HUES64 (cell line): ENCODE measurements at regions not wholly inside any gene's neighbourhood (a gene's known extent, or its start where the extent isn't known, plus 50 kb on each side); places are given as distances from the start of the nearest gene placed in this dataset.

ENCODE experiments used
- H3K27ac ChIP-seq: 2 replicates; pipeline ENCODE4 v1.7.0; 2013; ENCODE audit warnings: low read depth, low read length, inconsistent platforms
- H3K27me3 ChIP-seq: 2 replicates; pipeline ENCODE4 v1.6.1; 2013; ENCODE audit warnings: mild to moderate bottlenecking, low read length; ENCODE audit not compliant: insufficient read depth
- H3K36me3 ChIP-seq: 2 replicates; pipeline ENCODE4 v1.6.1; 2013; ENCODE audit warnings: mild to moderate bottlenecking, low read length; ENCODE audit not compliant: insufficient read depth
- H3K4me1 ChIP-seq: 2 replicates; pipeline ENCODE4 v1.6.1; 2013; ENCODE audit warnings: mild to moderate bottlenecking, low read length, moderate library complexity; ENCODE audit not compliant: insufficient read depth
- H3K4me3 ChIP-seq: 2 replicates; pipeline ENCODE4 v1.5.1; 2013; ENCODE audit warnings: mild to moderate bottlenecking, low read length, moderate library complexity
- H3K9ac ChIP-seq: 2 replicates; pipeline ENCODE4 v1.6.1; 2013; ENCODE audit warnings: mild to moderate bottlenecking, low read depth, low read length
- H3K9me3 ChIP-seq: 2 replicates; pipeline ENCODE4 v1.6.1; 2013; ENCODE audit warnings: low read depth, low read length; ENCODE audit not compliant: insufficient read depth
- WGBS: fragments of 150-250, 120-280 bp; methylation state at CpG from one replicate; pipeline ENCODE4 v1.1.7; 2013; ENCODE audit warnings: missing lambda C conversion rate; 5-methylcytosine and 5-hydroxymethylcytosine counted together

GRCh38 chr1:81452693-81453366, 347.9 kb upstream of the ADGRL2 start:
- no peak overlapping the region for H3K9ac ChIP-seq
- H3K27ac ChIP-seq, result no peak overlapping the region
- H3K4me1 ChIP-seq, result peaks cover 26% of the 10 kb centered on the region
- no peaks in the 10 kb centered on the region for H3K27me3 ChIP-seq
- H3K36me3 ChIP-seq, result no peaks in the 10 kb centered on the region
- WGBS, result 84% methylated on average over 7 of the region's 7 CpGs
- no peaks in the 10 kb centered on the region for H3K9me3 ChIP-seq
- H3K4me3 ChIP-seq, result no peak overlapping the region

- Histone ChIP-seq H3K9me3 (no peaks in the 10 kb centered on the region), H3K36me3 (no peaks in the 10 kb centered on the region), H3K9ac (no peak overlapping the region), H3K27ac (no peak overlapping the region), H3K4me3 (no peak overlapping the region), H3K27me3 (no peaks in the 10 kb centered on the region), H3K4me1 (peaks cover 25% of the 10 kb centered on the region)
- 95% methylated on average over 2 of the region's 2 CpGs for WGBS
These were observed 350.9 kb upstream of the ADGRL2 start for GRCh38 chr1:81449786-81450185.

GRCh38 chr1:81446000-81446669, 354.6 kb upstream of the ADGRL2 start:
- Histone ChIP-seq H3K4me1 (no peaks in the 10 kb centered on the region), H3K4me3 (no peak overlapping the region), H3K9me3 (no peaks in the 10 kb centered on the region), H3K36me3 (no peaks in the 10 kb centered on the region), H3K9ac (no peak overlapping the region), H3K27me3 (no peaks in the 10 kb centered on the region), H3K27ac (no peak overlapping the region)
- 90% methylated on average over 9 of the region's 9 CpGs for WGBS

GRCh38 chr1:81443288-81443687, 357.4 kb upstream of the ADGRL2 start:
- H3K9ac ChIP-seq, result no peak overlapping the region
- H3K36me3 ChIP-seq, result no peaks in the 10 kb centered on the region
- H3K9me3 ChIP-seq, result peaks cover 14% of the 10 kb centered on the region
- 100% methylated on average over 1 of the region's 1 CpG for WGBS
- H3K4me3 ChIP-seq, result no peak overlapping the region
- no peaks in the 10 kb centered on the region for H3K4me1 ChIP-seq
- H3K27ac ChIP-seq, result no peak overlapping the region
- H3K27me3 ChIP-seq, result no peaks in the 10 kb centered on the region

- Histone ChIP-seq H3K9me3 (peaks cover 14% of the 10 kb centered on the region), H3K27me3 (no peaks in the 10 kb centered on the region), H3K36me3 (no peaks in the 10 kb centered on the region), H3K4me1 (peaks cover 12% of the 10 kb centered on the region; the same call in 1 of the 2 replicates), H3K9ac (no peak overlapping the region), H3K4me3 (no peak overlapping the region), H3K27ac (no peak overlapping the region)
- 93% methylated on average over 12 of the region's 12 CpGs for WGBS
These were observed 361.5 kb upstream of the ADGRL2 start for GRCh38 chr1:81439046-81439823.

GRCh38 chr1:81437649-81438048, 363.1 kb upstream of the ADGRL2 start:
- Histone ChIP-seq H3K27me3 (no peaks in the 10 kb centered on the region), H3K4me1 (peaks cover 19% of the 10 kb centered on the region)
- 77% methylated on average over 3 of the region's 3 CpGs for WGBS

GRCh38 chr1:81437213-81437612, 363.5 kb upstream of the ADGRL2 start:
- Histone ChIP-seq H3K36me3 (no peaks in the 10 kb centered on the region), H3K9me3 (peaks cover 14% of the 10 kb centered on the region), H3K4me1 (peaks cover 23% of the 10 kb centered on the region), H3K4me3 (no peak overlapping the region), H3K27me3 (no peaks in the 10 kb centered on the region), H3K27ac (no peak overlapping the region), H3K9ac (no peak overlapping the region)
- 93% methylated on average over 1 of the region's 1 CpG for WGBS

More at GRCh38 chr1:81437649-81438048, 363.1 kb upstream of the ADGRL2 start:
- Histone ChIP-seq H3K4me3 (no peak overlapping the region), H3K9me3 (peaks cover 14% of the 10 kb centered on the region), H3K36me3 (no peaks in the 10 kb centered on the region), H3K27ac (no peak overlapping the region), H3K9ac (no peak overlapping the region)

GRCh38 chr1:81435175-81435574, 365.6 kb upstream of the ADGRL2 start:
- H3K27ac ChIP-seq, result no peak overlapping the region
- 100% methylated on average over 1 of the region's 1 CpG for WGBS

GRCh38 chr1:81433676-81434075, 367.1 kb upstream of the ADGRL2 start:
- 95% methylated on average over 2 of the region's 2 CpGs for WGBS
- Histone ChIP-seq H3K4me1 (peaks cover 53% of the 10 kb centered on the region), H3K36me3 (no peaks in the 10 kb centered on the region), H3K9me3 (no peaks in the 10 kb centered on the region), H3K9ac (no peak overlapping the region), H3K27me3 (no peaks in the 10 kb centered on the region), H3K4me3 (no peak overlapping the region), H3K27ac (no peak overlapping the region)

More at GRCh38 chr1:81435175-81435574, 365.6 kb upstream of the ADGRL2 start:
- H3K4me1 ChIP-seq, result peaks cover 44% of the 10 kb centered on the region
- no peak overlapping the region for H3K9ac ChIP-seq
- no peaks in the 10 kb centered on the region for H3K27me3 ChIP-seq
- H3K36me3 ChIP-seq, result no peaks in the 10 kb centered on the region
- H3K4me3 ChIP-seq, result no peak overlapping the region
- H3K9me3 ChIP-seq, result peaks cover 10% of the 10 kb centered on the region

GRCh38 chr1:81432654-81433109, 368.1 kb upstream of the ADGRL2 start:
- Histone ChIP-seq H3K4me1 (peaks cover 51% of the 10 kb centered on the region), H3K27ac (peak overlapping the region; percentile 76; the same call in 1 of the 2 replicates), H3K9ac (no peak overlapping the region), H3K27me3 (no peaks in the 10 kb centered on the region), H3K36me3 (no peaks in the 10 kb centered on the region), H3K4me3 (no peak overlapping the region), H3K9me3 (no peaks in the 10 kb centered on the region)
- 92% methylated on average over 7 of the region's 8 CpGs for WGBS

- H3K27ac ChIP-seq, result peak overlapping the region; percentile 76
- no peaks in the 10 kb centered on the region for H3K27me3 ChIP-seq
- peaks cover 45% of the 10 kb centered on the region for H3K4me1 ChIP-seq
- no peak overlapping the region for H3K9ac ChIP-seq
- H3K4me3 ChIP-seq, result no peak overlapping the region
- H3K9me3 ChIP-seq, result no peaks in the 10 kb centered on the region
- no peaks in the 10 kb centered on the region for H3K36me3 ChIP-seq
- 54% methylated on average over 4 of the region's 4 CpGs for WGBS
These were observed 368.7 kb upstream of the ADGRL2 start for GRCh38 chr1:81432059-81432458.
